Suprapubic skin (tissue), 3 donors: ENCODE measurements at regions not wholly inside any gene's neighbourhood (a gene's known extent, or its start where the extent isn't known, plus 50 kb on each side); places are given as distances from the start of the nearest gene placed in this dataset.

Experiments
- CTCF ChIP-seq, 2 donors: fragments of 200-600 bp in 1 of 2; fragments of 450-650 bp in 1 of 2; sonication (generic) in 1 of 2; IDR thresholded peaks; one replicate each; pipeline ENCODE4 v1.5.1; 2016 to 2019; ENCODE audit warnings: antibody characterized with exemption in 2 of 2, mild to moderate bottlenecking in 1 of 2, moderate library complexity in 1 of 2
- EP300 ChIP-seq: sonication (generic); formaldehyde crosslinking; IDR thresholded peaks from one replicate; pipeline ENCODE4 v1.6.1; 2017; ENCODE audit warnings: antibody characterized with exemption
- POLR2A ChIP-seq, 2 donors: fragments of 450-650 bp; IDR thresholded peaks; one replicate each; pipeline ENCODE4 v1.6.1; 2017; ENCODE audit warnings: antibody characterized with exemption in 2 of 2, mild to moderate bottlenecking in 2 of 2, moderate library complexity in 2 of 2

GRCh38 chr9:96031366-96031824 lies 155.9 kb downstream of the ERCC6L2 start:
- no peak for TF ChIP-seq CTCF (IDR thresholded peaks at IDR 0.05)
- TF ChIP-seq EP300 = no peak
- no peak for TF ChIP-seq POLR2A (IDR thresholded peaks at IDR 0.05)
